GM18508 (cell line): ENCODE measurements at regions not wholly inside any gene's neighbourhood (a gene's known extent, or its start where the extent isn't known, plus 50 kb on each side); places are given as distances from the start of the nearest gene placed in this dataset.
"Not testable (repeated sequence)": the region's sequence is repeated elsewhere in the genome, so short reads cannot be mapped to it uniquely, and the experiment has no call there.

Source experiments
- ATAC-seq: cut with Tn5 transposase; IDR thresholded peaks from one replicate; pipeline ENCODE4 v1.9.1; 2021; ENCODE audit warnings: moderate number of reproducible peaks; ENCODE audit not compliant: insufficient read depth, unreplicated experiment

- ATAC-seq, result not testable (repeated sequence)
Observed at GRCh38 chr1:222051311-222051710, 309.4 kb upstream of the DUSP10 start.

GRCh38 chr1:222049661-222050060 lies 307.8 kb upstream of the DUSP10 start:
- not testable (repeated sequence) for ATAC-seq

- no peak for ATAC-seq
Observed at GRCh38 chr1:222049176-222049575, 307.3 kb upstream of the DUSP10 start.

- peak; percentile 85 for ATAC-seq
Observed at GRCh38 chr1:222048094-222048595, 306.3 kb upstream of the DUSP10 start.

- no peak for ATAC-seq
Observed at GRCh38 chr1:222047366-222047765, 305.5 kb upstream of the DUSP10 start.

GRCh38 chr1:222046684-222047263 lies 304.9 kb upstream of the DUSP10 start:
- no peak for ATAC-seq

GRCh38 chr1:222045786-222046185 lies 303.9 kb upstream of the DUSP10 start:
- no peak for ATAC-seq

GRCh38 chr1:222045236-222045635 lies 303.3 kb upstream of the DUSP10 start:
- no peak for ATAC-seq

- no peak for ATAC-seq
Observed at GRCh38 chr1:222043444-222044292, 301.8 kb upstream of the DUSP10 start.

- ATAC-seq, result no peak
Observed at GRCh38 chr1:222042120-222042519, 300.2 kb upstream of the DUSP10 start.

- no peak for ATAC-seq
Observed at GRCh38 chr1:222040955-222041354, 299.1 kb upstream of the DUSP10 start.

- no peak for ATAC-seq
Observed at GRCh38 chr1:222040121-222040805, 298.4 kb upstream of the DUSP10 start.

GRCh38 chr1:222038971-222039370 lies 297.1 kb upstream of the DUSP10 start:
- no peak for ATAC-seq

- no peak for ATAC-seq
Observed at GRCh38 chr1:222037720-222038119, 295.8 kb upstream of the DUSP10 start.

- ATAC-seq, result no peak
Observed at GRCh38 chr1:222034790-222035189, 292.9 kb upstream of the DUSP10 start.

GRCh38 chr1:222033450-222033849 lies 291.6 kb upstream of the DUSP10 start:
- no peak for ATAC-seq

GRCh38 chr1:222031318-222031717 lies 289.4 kb upstream of the DUSP10 start:
- no peak for ATAC-seq

- ATAC-seq, result no peak
Observed at GRCh38 chr1:222028676-222029075, 286.8 kb upstream of the DUSP10 start.

- no peak for ATAC-seq
Observed at GRCh38 chr1:222028116-222028515, 286.2 kb upstream of the DUSP10 start.

- no peak for ATAC-seq
Observed at GRCh38 chr1:222026280-222026679, 284.4 kb upstream of the DUSP10 start.

- ATAC-seq, result no peak
Observed at GRCh38 chr1:222023025-222023424, 281.1 kb upstream of the DUSP10 start.
